ENCODE measurements at regions not wholly inside any gene's neighbourhood (a gene's known extent, or its start where the extent isn't known, plus 50 kb on each side); places are given as distances from the start of the nearest gene placed in this dataset.
"Not testable (repeated sequence)": the region's sequence is repeated elsewhere in the genome, so short reads cannot be mapped to it uniquely, and the experiment has no call there.

DNA sequence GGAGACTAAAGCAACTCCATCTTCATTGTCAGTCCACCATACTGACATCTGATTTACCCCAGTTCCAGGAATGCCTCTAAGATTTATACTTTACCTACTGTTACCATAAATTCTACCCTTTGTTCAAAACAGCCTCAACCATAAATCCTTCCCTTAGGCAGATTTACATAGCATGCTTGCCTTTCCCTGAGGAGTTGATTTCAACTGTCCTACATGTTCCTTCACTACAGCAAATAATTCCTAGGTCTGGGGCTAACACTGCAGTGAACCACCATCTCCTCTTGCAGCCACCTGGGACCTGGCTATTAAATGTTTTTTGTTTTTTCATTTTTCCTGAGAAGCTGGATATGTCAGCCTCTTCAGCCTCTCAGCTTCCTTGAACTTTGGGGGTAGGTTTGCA is 166.9 kb upstream of the PDE4D start:
- H3K4me3 ChIP-seq, result no peak overlapping the region
- intact Hi-C loops (cut with DNase I), result no loop called here
- TF ChIP-seq, protein P1, sequence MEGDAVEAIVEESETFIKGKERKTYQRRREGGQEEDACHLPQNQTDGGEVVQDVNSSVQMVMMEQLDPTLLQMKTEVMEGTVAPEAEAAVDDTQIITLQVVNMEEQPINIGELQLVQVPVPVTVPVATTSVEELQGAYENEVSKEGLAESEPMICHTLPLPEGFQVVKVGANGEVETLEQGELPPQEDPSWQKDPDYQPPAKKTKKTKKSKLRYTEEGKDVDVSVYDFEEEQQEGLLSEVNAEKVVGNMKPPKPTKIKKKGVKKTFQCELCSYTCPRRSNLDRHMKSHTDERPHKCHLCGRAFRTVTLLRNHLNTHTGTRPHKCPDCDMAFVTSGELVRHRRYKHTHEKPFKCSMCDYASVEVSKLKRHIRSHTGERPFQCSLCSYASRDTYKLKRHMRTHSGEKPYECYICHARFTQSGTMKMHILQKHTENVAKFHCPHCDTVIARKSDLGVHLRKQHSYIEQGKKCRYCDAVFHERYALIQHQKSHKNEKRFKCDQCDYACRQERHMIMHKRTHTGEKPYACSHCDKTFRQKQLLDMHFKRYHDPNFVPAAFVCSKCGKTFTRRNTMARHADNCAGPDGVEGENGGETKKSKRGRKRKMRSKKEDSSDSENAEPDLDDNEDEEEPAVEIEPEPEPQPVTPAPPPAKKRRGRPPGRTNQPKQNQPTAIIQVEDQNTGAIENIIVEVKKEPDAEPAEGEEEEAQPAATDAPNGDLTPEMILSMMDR (IDR thresholded peaks at IDR 0.05), result no peak
- TF ChIP-seq POLR2A (IDR thresholded peaks at IDR 0.05) (no peak), POLR2AphosphoS5 (IDR thresholded peaks at IDR 0.05; ENCODE audit: insufficient read depth in 1 of 2, low read depth in 1 of 2) (no peak)
- H3K27me3 ChIP-seq, result no peaks in the 10 kb centered on the region
- H3K27ac ChIP-seq, result no peak overlapping the region
- no peaks in the 10 kb centered on the region for H3K9me3 ChIP-seq
- no peaks in the 10 kb centered on the region for H3K36me3 ChIP-seq
- DNase-seq (ENCODE audit: extremely low spot score in 2 of 2), result no peak
- no peaks in the 10 kb centered on the region for H3K4me1 ChIP-seq

DNA sequence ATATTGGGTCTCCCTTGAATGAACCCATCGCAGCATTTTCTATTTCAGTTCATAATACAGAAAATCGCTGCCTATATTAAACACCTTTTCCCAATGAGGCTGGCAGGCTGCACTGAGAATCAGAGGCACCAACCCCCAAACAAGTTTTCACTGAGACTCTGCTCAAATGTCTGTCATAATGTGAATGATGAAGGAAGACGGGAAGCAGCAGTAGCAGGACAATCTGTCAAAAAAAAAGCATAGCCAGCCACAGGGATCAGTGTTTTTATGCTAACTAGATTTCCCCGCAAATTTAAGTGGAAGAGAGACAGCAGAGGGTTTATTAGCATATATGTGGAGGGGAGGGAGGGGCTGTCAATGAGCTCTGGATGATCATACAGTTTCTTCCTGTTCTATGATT is 162.7 kb upstream of the PDE4D start:
- Histone ChIP-seq H3K4me3 (no peak overlapping the region), H3K27ac (no peak overlapping the region), H3K36me3 (no peaks in the 10 kb centered on the region), H3K4me1 (no peaks in the 10 kb centered on the region), H3K27me3 (no peaks in the 10 kb centered on the region), H3K9me3 (no peaks in the 10 kb centered on the region)
- TF ChIP-seq, protein P1 (IDR thresholded peaks at IDR 0.05), result no peak
- TF ChIP-seq POLR2AphosphoS5 (IDR thresholded peaks at IDR 0.05; ENCODE audit: insufficient read depth in 1 of 2, low read depth in 1 of 2) (no peak), POLR2A (IDR thresholded peaks at IDR 0.05) (no peak)
- intact Hi-C loops (cut with DNase I), result no loop called here
- no peak for DNase-seq (ENCODE audit: extremely low spot score in 2 of 2)

DNA sequence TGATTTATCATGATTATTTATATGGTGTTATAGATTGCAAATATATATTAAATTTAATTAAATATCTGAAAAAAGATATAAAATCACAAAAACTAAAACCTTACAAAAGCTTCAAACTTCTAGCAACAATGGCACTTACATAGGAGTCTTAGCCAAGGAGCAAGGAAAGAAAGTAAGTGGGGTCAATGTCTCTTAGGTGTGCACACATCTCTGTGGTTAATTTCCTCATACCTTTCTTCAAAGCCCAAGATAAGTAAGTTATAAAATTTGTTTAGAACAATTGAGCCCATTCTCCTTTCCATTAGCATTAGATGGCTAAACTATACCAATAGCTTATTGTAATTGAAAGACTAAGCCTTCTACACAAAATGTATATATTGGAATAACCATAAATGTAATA is 161.6 kb upstream of the PDE4D start:
- Histone ChIP-seq H3K4me1 (no peaks in the 10 kb centered on the region), H3K9me3 (no peaks in the 10 kb centered on the region), H3K4me3 (no peak overlapping the region), H3K36me3 (no peaks in the 10 kb centered on the region), H3K27ac (no peak overlapping the region), H3K27me3 (no peaks in the 10 kb centered on the region)
- intact Hi-C loops (cut with DNase I), result no loop called here
- TF ChIP-seq POLR2A (IDR thresholded peaks at IDR 0.05) (no peak), POLR2AphosphoS5 (IDR thresholded peaks at IDR 0.05; ENCODE audit: insufficient read depth in 1 of 2, low read depth in 1 of 2) (no peak)
- TF ChIP-seq, protein P1 (IDR thresholded peaks at IDR 0.05), result no peak
- DNase-seq (ENCODE audit: extremely low spot score in 2 of 2), result no peak

DNA sequence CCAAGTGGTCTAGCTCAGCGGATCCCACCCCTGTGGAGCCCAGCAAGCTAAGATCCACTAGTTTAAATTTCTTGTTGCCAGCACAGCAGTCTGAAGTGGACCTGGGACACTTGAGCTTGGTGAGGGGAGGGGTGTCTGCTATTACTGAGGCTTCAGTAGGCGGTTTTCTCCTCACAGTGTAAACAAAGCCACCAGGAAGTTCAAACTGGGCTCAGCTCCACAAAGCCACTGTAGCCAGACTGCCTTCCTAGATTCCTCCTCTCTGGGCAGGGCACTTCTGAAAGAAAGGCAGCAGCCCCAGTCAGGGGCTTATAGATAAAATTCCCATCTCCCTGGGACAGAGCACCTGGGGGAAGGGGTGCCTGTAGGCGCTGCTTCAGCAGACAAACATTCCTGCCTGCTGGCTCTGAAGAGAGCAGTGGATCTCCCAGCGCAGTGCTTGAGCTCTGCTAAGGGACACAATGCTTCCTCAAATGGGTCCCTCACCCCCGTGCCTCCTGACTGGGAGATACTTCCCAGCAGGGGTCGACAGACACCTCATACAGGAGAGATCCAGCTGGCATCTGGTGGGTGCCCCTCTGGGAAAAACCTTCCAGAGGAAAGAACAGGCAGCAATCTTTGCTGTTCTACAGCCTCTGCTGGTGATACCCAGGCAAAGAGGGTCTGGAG is 148.6 kb upstream of the PDE4D start:
- H3K4me3 ChIP-seq; intact Hi-C loops (cut with DNase I); H3K9me3 ChIP-seq; H3K36me3 ChIP-seq; DNase-seq (ENCODE audit: extremely low spot score in 2 of 2); H3K27ac ChIP-seq; H3K4me1 ChIP-seq; H3K27me3 ChIP-seq: not testable (repeated sequence)

DNA sequence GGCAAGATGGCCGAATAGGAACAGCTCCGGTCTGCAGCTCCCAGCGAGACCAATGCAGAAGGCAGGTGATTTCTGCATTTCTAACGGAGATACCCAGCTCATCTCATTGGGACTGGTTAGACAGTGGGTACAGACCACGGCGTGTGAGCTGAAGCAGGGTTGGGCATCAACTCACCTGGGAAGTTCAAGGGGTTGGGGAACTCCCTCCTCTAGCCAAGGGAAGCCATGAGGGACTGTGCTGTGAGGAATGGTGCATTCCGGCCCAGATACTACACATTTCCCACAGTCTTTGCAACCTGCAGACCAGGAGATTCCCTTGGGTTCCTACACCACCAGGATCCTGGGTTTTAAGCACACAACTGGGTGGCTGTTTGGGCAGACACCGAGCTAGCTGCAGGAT is 148.0 kb upstream of the PDE4D start:
- H3K27me3 ChIP-seq; H3K4me1 ChIP-seq; intact Hi-C loops (cut with DNase I); H3K9me3 ChIP-seq; DNase-seq (ENCODE audit: extremely low spot score in 2 of 2); H3K4me3 ChIP-seq; H3K36me3 ChIP-seq; H3K27ac ChIP-seq: not testable (repeated sequence)

DNA sequence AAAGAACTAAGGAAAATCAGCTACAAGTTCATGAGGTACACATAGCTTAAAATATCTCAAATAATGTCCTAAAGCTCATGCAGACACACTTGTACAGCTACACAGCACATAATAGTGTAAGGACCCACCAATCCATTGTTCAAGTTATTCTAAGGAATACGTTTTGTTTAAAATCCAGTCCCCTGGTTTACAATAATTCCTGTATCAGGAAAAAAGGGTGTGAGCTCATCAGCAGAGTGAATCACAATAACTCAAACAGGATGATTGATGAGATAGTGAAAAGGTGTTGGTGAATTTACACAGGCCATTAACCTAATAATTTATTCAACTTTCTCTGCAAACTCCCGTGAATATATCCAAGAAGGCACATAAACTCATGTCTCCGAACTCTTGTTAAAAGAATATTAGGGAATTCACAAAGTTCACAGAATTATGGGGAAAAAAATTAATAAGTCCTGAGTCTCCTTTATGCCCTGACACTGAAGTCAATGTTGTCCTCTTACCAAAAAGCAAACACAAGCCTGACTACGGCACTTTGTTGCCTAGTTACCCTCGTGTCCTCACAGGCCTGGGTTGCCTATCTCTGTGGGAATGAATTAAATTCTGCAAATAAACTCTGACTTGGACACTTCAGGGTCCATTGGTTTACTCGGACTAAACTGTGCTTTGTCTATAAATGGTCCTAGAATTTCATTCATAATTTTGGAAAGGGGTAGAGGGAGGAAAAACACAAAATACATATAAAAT is 142.8 kb upstream of the PDE4D start:
- no peak overlapping the region for H3K4me3 ChIP-seq
- H3K9me3 ChIP-seq, result no peaks in the 10 kb centered on the region
- H3K27ac ChIP-seq, result no peak overlapping the region
- intact Hi-C loops (cut with DNase I), result no loop called here
- DNase-seq (ENCODE audit: extremely low spot score in 2 of 2), result no peak
- no peaks in the 10 kb centered on the region for H3K36me3 ChIP-seq
- TF ChIP-seq POLR2A (IDR thresholded peaks at IDR 0.05) (no peak), POLR2AphosphoS5 (IDR thresholded peaks at IDR 0.05; ENCODE audit: insufficient read depth in 1 of 2, low read depth in 1 of 2) (no peak)
- TF ChIP-seq, protein P1 (IDR thresholded peaks at IDR 0.05), result no peak
- H3K27me3 ChIP-seq, result no peaks in the 10 kb centered on the region
- no peaks in the 10 kb centered on the region for H3K4me1 ChIP-seq
